H9 (cell line): ENCODE measurements at regions not wholly inside any gene's neighbourhood (a gene's known extent, or its start where the extent isn't known, plus 50 kb on each side); places are given as distances from the start of the nearest gene placed in this dataset.

Experiments
- DNase-seq: peaks from one replicate; pipeline ENCODE4 v3.0.0-alpha.2; 2017
- H2AFZ ChIP-seq: one replicate; pipeline ENCODE4 v1.6.1; 2013; ENCODE audit warnings: mild to moderate bottlenecking, low read length, control low read depth, moderate library complexity
- H2AK5ac ChIP-seq: 2 replicates; pipeline ENCODE4 v1.6.1; 2013; ENCODE audit warnings: low read length, control low read depth, mixed read lengths; ENCODE audit not compliant: insufficient read length
- H2BK120ac ChIP-seq: one replicate; pipeline ENCODE4 v1.6.1; 2013; ENCODE audit warnings: low read depth, mild to moderate bottlenecking, low read length, control low read depth, inconsistent platforms; ENCODE audit not compliant: poor library complexity, severe bottlenecking
- H2BK12ac ChIP-seq: 2 replicates; pipeline ENCODE4 v1.6.1; 2013; ENCODE audit warnings: low read length, control low read depth, mixed read lengths, low read depth; ENCODE audit not compliant: insufficient read length
- H2BK15ac ChIP-seq: 2 replicates; pipeline ENCODE4 v1.6.1; 2013; ENCODE audit warnings: low read depth, low read length, control low read depth
- H2BK20ac ChIP-seq: one replicate; pipeline ENCODE4 v1.6.1; 2013; ENCODE audit warnings: low read depth, mild to moderate bottlenecking, low read length, control low read depth, inconsistent platforms; ENCODE audit not compliant: poor library complexity, severe bottlenecking
- H2BK5ac ChIP-seq: 2 replicates; pipeline ENCODE4 v1.6.1; 2013; ENCODE audit warnings: low read length, control low read depth, mixed read lengths; ENCODE audit not compliant: insufficient read length
- H3K14ac ChIP-seq: 2 replicates; pipeline ENCODE4 v1.6.1; 2013; ENCODE audit warnings: low read length, control low read depth; ENCODE audit not compliant: insufficient read depth
- H3K18ac ChIP-seq: 2 replicates; pipeline ENCODE4 v1.6.1; 2013; ENCODE audit warnings: low read depth, mild to moderate bottlenecking, mixed read lengths, low read length, control low read depth; ENCODE audit not compliant: insufficient read length
- H3K23ac ChIP-seq: 2 replicates; pipeline ENCODE4 v1.6.1; 2013; ENCODE audit warnings: low read length, control low read depth, mixed read lengths, low read depth; ENCODE audit not compliant: insufficient read length
- H3K23me2 ChIP-seq: 2 replicates; pipeline ENCODE4 v1.6.1; 2013; ENCODE audit warnings: low read depth, mild to moderate bottlenecking, mixed read lengths, low read length, control low read depth; ENCODE audit not compliant: insufficient read length, poor library complexity, severe bottlenecking
- H3K27ac ChIP-seq: 2 replicates; pipeline ENCODE4 v1.5.1; 2013; ENCODE audit warnings: low read length, control low read depth, mixed read lengths, low read depth; ENCODE audit not compliant: insufficient read length
- H3K27me3 ChIP-seq: 2 replicates; pipeline ENCODE4 v1.6.1; 2013; ENCODE audit warnings: low read length, control low read depth, inconsistent platforms; ENCODE audit not compliant: insufficient read depth
- H3K4ac ChIP-seq: 2 replicates; pipeline ENCODE4 v1.6.1; 2013; ENCODE audit warnings: low read depth, mild to moderate bottlenecking, control low read depth, inconsistent platforms, low read length, moderate library complexity
- H3K4me1 ChIP-seq: 2 replicates; pipeline ENCODE4 v1.6.1; 2013; ENCODE audit warnings: low read length, control low read depth, inconsistent platforms; ENCODE audit not compliant: insufficient read depth
- H3K4me2 ChIP-seq: 2 replicates; pipeline ENCODE4 v1.6.1; 2013; ENCODE audit warnings: low read length, control low read depth, mixed read lengths; ENCODE audit not compliant: insufficient read length, insufficient read depth
- H3K56ac ChIP-seq: 2 replicates; pipeline ENCODE4 v1.6.1; 2013; ENCODE audit warnings: low read depth, mild to moderate bottlenecking, mixed read lengths, low read length, control low read depth; ENCODE audit not compliant: insufficient read length
- H3K79me1 ChIP-seq: 2 replicates; pipeline ENCODE4 v1.6.1; 2013; ENCODE audit warnings: low read depth, mild to moderate bottlenecking, moderate library complexity, low read length, control low read depth, inconsistent platforms; ENCODE audit not compliant: insufficient read depth, poor library complexity, severe bottlenecking
- H3K79me2 ChIP-seq: 2 replicates; pipeline ENCODE4 v1.6.1; 2013; ENCODE audit warnings: low read length, control low read depth, inconsistent platforms; ENCODE audit not compliant: insufficient read depth
- H3K9ac ChIP-seq: 2 replicates; pipeline ENCODE4 v1.6.1; 2013; ENCODE audit warnings: low read length, control low read depth, mixed read lengths; ENCODE audit not compliant: insufficient read length; ENCODE audit errors: extremely low read depth
- H3K9me3 ChIP-seq: one replicate; pipeline ENCODE4 v1.6.1; 2013; ENCODE audit warnings: low read depth, low read length, inconsistent platforms; ENCODE audit not compliant: control insufficient read depth
- H3T11ph ChIP-seq: one replicate; pipeline ENCODE4 v1.6.1; 2013; ENCODE audit warnings: mild to moderate bottlenecking, low read length, control low read depth, inconsistent platforms
- H4K20me1 ChIP-seq: one replicate; pipeline ENCODE4 v1.6.1; 2013; ENCODE audit not compliant: control insufficient read depth, insufficient read length, insufficient read depth
- H4K5ac ChIP-seq: 2 replicates; pipeline ENCODE4 v1.6.1; 2013; ENCODE audit warnings: low read depth, mild to moderate bottlenecking, mixed read lengths, low read length, control low read depth; ENCODE audit not compliant: insufficient read length
- H4K8ac ChIP-seq: replicated peaks from 2 replicates; pipeline ENCODE4 v1.6.1; 2013; ENCODE audit warnings: low read length, control low read depth, mixed read lengths, low read depth; ENCODE audit not compliant: insufficient read length
- H4K91ac ChIP-seq: 2 replicates; pipeline ENCODE4 v1.6.1; 2013; ENCODE audit warnings: low read depth, mild to moderate bottlenecking, moderate library complexity, mixed read lengths, low read length, control low read depth; ENCODE audit not compliant: insufficient read length
- H3K27ac Mint-ChIP-seq, 3 experiments: 2 replicates in 2 of 3; 3 replicates in 1 of 3; pipeline ENCODE4 v1.8.0; 2020 to 2021; ENCODE audit warnings: mixed read lengths in 3 of 3, mild to moderate bottlenecking in 1 of 3, moderate library complexity in 1 of 3
- H3K27me3 Mint-ChIP-seq: 2 replicates; pipeline ENCODE4 v1.8.0; 2021; ENCODE audit warnings: low read depth, mild to moderate bottlenecking, moderate library complexity, mixed read lengths
- H3K36me3 Mint-ChIP-seq, 3 experiments: 2 replicates in 2 of 3; 3 replicates in 1 of 3; pipeline ENCODE4 v1.8.0; 2020 to 2021; ENCODE audit warnings: low read depth in 3 of 3, mixed read lengths in 3 of 3; ENCODE audit not compliant: insufficient read depth in 1 of 3
- H3K4me1 Mint-ChIP-seq, 2 experiments: 2 replicates each; pipeline ENCODE4 v1.8.0; 2020; ENCODE audit warnings: mixed read lengths in 2 of 2
- H3K4me3 Mint-ChIP-seq, 2 experiments: 2 replicates in 1 of 2; 3 replicates in 1 of 2; pipeline ENCODE4 v1.8.0; 2020 to 2021; ENCODE audit warnings: mild to moderate bottlenecking in 2 of 2, mixed read lengths in 2 of 2, moderate library complexity in 1 of 2
- H3K9me3 Mint-ChIP-seq, 2 experiments: 2 replicates in 1 of 2; 3 replicates in 1 of 2; pipeline ENCODE4 v1.8.0; 2020; ENCODE audit warnings: mild to moderate bottlenecking in 2 of 2, mixed read lengths in 2 of 2, moderate library complexity in 1 of 2
- WGBS: extraction: QIAGEN DNeasy Blood & Tissue Kit; methylation state at CpG from one replicate; pipeline ENCODE4 v1.1.7; 2013; ENCODE audit warnings: missing lambda C conversion rate, low lambda C conversion rate, mixed read lengths; ENCODE audit not compliant: insufficient read length; ENCODE audit errors: extremely low coverage; 5-methylcytosine and 5-hydroxymethylcytosine counted together
- TF ChIP-seq, protein P1 (sequence below): fragments of 200-600 bp; sonication (generic); conservative IDR thresholded peaks from 3 replicates; pipeline ENCODE4 v1.8.0; 2021; ENCODE audit warnings: antibody characterized with exemption, mild to moderate bottlenecking

DNA sequence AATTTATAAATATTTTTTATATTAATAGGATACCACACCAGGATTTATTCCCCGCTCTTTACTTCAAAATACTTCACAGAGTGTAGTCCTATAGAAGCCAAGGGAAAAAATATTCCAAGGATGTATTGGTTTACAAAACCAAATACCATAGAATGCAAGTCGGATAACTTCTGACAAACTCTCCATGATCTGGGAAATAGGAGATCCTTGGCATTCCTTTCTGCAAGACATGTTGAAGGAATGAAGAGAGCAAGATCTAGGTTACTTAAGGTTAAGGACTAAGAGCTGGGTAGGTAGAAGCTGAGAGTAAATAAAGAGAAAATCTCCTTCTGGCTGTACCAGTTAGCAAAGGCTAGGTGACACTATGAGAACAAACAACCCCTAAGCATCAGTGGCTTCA, 141.2 kb downstream of the LRATD1 start:
- Histone ChIP-seq H4K91ac (no peak overlapping the region), H3K23me2 (no peaks in the 10 kb centered on the region), H2BK20ac (no peak overlapping the region), H3K14ac (no peak overlapping the region), H3K56ac (no peak overlapping the region), H3K18ac (no peak overlapping the region), H3K23ac (no peak overlapping the region), H3K4me1 (no peaks in the 10 kb centered on the region), H3K4ac (no peak overlapping the region), H2AFZ (no peak overlapping the region), H3K9ac (no peak overlapping the region), H4K5ac (no peak overlapping the region), H2BK120ac (no peak overlapping the region), H3K9me3 (no peaks in the 10 kb centered on the region), H2BK12ac (no peak overlapping the region), H4K8ac (no peak overlapping the region), H3K4me2 (no peak overlapping the region), H3K79me1 (no peaks in the 10 kb centered on the region), H3K27ac (no peak overlapping the region), H3T11ph (no peak overlapping the region), H3K27me3 (no peaks in the 10 kb centered on the region), H2BK15ac (no peak overlapping the region), H3K79me2 (no peaks in the 10 kb centered on the region), H2AK5ac (no peak overlapping the region), H4K20me1 (no peaks in the 10 kb centered on the region), H2BK5ac (no peak overlapping the region)
- H3K36me3 Mint-ChIP-seq = no peaks in the 10 kb centered on the region
- WGBS = no CpG with 5 or more reads among the region's 2 CpGs
- no peak overlapping the region for H3K4me3 Mint-ChIP-seq
- H3K9me3 Mint-ChIP-seq = no peaks in the 10 kb centered on the region
- no peak overlapping the region for H3K27ac Mint-ChIP-seq
- no peak for DNase-seq
- H3K27me3 Mint-ChIP-seq = no peaks in the 10 kb centered on the region; the same call in 1 of the 2 replicates
- TF ChIP-seq, protein P1, sequence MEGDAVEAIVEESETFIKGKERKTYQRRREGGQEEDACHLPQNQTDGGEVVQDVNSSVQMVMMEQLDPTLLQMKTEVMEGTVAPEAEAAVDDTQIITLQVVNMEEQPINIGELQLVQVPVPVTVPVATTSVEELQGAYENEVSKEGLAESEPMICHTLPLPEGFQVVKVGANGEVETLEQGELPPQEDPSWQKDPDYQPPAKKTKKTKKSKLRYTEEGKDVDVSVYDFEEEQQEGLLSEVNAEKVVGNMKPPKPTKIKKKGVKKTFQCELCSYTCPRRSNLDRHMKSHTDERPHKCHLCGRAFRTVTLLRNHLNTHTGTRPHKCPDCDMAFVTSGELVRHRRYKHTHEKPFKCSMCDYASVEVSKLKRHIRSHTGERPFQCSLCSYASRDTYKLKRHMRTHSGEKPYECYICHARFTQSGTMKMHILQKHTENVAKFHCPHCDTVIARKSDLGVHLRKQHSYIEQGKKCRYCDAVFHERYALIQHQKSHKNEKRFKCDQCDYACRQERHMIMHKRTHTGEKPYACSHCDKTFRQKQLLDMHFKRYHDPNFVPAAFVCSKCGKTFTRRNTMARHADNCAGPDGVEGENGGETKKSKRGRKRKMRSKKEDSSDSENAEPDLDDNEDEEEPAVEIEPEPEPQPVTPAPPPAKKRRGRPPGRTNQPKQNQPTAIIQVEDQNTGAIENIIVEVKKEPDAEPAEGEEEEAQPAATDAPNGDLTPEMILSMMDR = no peak
- no peaks in the 10 kb centered on the region for H3K4me1 Mint-ChIP-seq
